ENCODE measurements at regions not wholly inside any gene's neighbourhood (a gene's known extent, or its start where the extent isn't known, plus 50 kb on each side); places are given as distances from the start of the nearest gene placed in this dataset.
"Not testable (repeated sequence)": the region's sequence is repeated elsewhere in the genome, so short reads cannot be mapped to it uniquely, and the experiment has no call there.

- H3K27me3 ChIP-seq = no peaks in the 10 kb centered on the region
- no peaks in the 10 kb centered on the region for H3K36me3 ChIP-seq
- H3K9ac ChIP-seq = no peak overlapping the region
- no peak overlapping the region for H3K4me3 ChIP-seq
- H4K20me1 ChIP-seq = no peaks in the 10 kb centered on the region
- no peaks in the 10 kb centered on the region for H3K9me3 ChIP-seq
- TF ChIP-seq Cebpa-rat (IDR thresholded peaks at IDR 0.05) = no peak
- H3K4me2 ChIP-seq = no peak overlapping the region
- H3K4me1 ChIP-seq = no peaks in the 10 kb centered on the region
- no peak overlapping the region for H3K27ac ChIP-seq
These were observed 59.4 kb upstream of the ZFHX3 start for GRCh38 chr16:73107371-73107770.

- no peak overlapping the region for H3K4me3 ChIP-seq
- no peaks in the 10 kb centered on the region for H3K9me3 ChIP-seq
- TF ChIP-seq Cebpa-rat (IDR thresholded peaks at IDR 0.05) = no peak
These were observed 58.6 kb upstream of the ZFHX3 start for GRCh38 chr16:73106329-73107034.

GRCh38 chr16:73101568-73101967 is 53.6 kb upstream of the ZFHX3 start:
- no peaks in the 10 kb centered on the region for H3K36me3 ChIP-seq
- no peak overlapping the region for H3K9ac ChIP-seq
- H3K4me1 ChIP-seq = no peaks in the 10 kb centered on the region
- no peaks in the 10 kb centered on the region for H4K20me1 ChIP-seq
- H3K4me2 ChIP-seq = no peak overlapping the region
- H3K27ac ChIP-seq = no peak overlapping the region
- TF ChIP-seq Cebpa-rat (IDR thresholded peaks at IDR 0.05) = no peak
- H3K27me3 ChIP-seq = no peaks in the 10 kb centered on the region
- no peaks in the 10 kb centered on the region for H3K9me3 ChIP-seq
- no peak overlapping the region for H3K4me3 ChIP-seq

More at GRCh38 chr16:73106329-73107034, 58.6 kb upstream of the ZFHX3 start:
- Histone ChIP-seq H3K36me3 (no peaks in the 10 kb centered on the region), H3K27ac (no peak overlapping the region), H3K27me3 (no peaks in the 10 kb centered on the region), H3K9ac (no peak overlapping the region), H3K4me1 (no peaks in the 10 kb centered on the region), H4K20me1 (no peaks in the 10 kb centered on the region), H3K4me2 (no peak overlapping the region)

- H3K4me3 ChIP-seq, H3K27me3 ChIP-seq, H3K27ac ChIP-seq, H4K20me1 ChIP-seq, H3K36me3 ChIP-seq, H3K9ac ChIP-seq, H3K9me3 ChIP-seq, H3K4me2 ChIP-seq, H3K4me1 ChIP-seq: not testable (repeated sequence)
These were observed 51.7 kb upstream of the ZFHX3 start for GRCh38 chr16:73099601-73100000.

Measured in BLaER1 (cell line).